Sigmoid colon (tissue), 4 donors: ENCODE measurements at regions not wholly inside any gene's neighbourhood (a gene's known extent, or its start where the extent isn't known, plus 50 kb on each side); places are given as distances from the start of the nearest gene placed in this dataset.

Experiments used
- CTCF ChIP-seq, 4 experiments: fragments of 450-650 bp in 3 of 4; fragments of 200-600 bp in 1 of 4; IDR thresholded peaks; one replicate each; pipeline ENCODE4 v1.5.1; 2016 to 2019; ENCODE audit warnings: antibody characterized with exemption in 4 of 4, mild to moderate bottlenecking in 3 of 4, moderate library complexity in 2 of 4
- POLR2A ChIP-seq, 2 donors: fragments of 450-650 bp; IDR thresholded peaks; one replicate each; pipeline ENCODE4 v1.6.1; 2016; ENCODE audit warnings: antibody characterized with exemption in 2 of 2, mild to moderate bottlenecking in 2 of 2, moderate library complexity in 2 of 2
- POLR2AphosphoS5 ChIP-seq, 4 donors: sonication (generic); formaldehyde crosslinking; IDR thresholded peaks; one replicate each; pipeline ENCODE4 v1.6.1; 2017; ENCODE audit warnings: antibody characterized with exemption in 4 of 4

GRCh38 chr3:76134166-76134565 lies 348.8 kb upstream of the ZNF717 start:
- TF ChIP-seq CTCF (IDR thresholded peaks at IDR 0.05) (no peak), POLR2A (IDR thresholded peaks at IDR 0.05) (no peak), POLR2AphosphoS5 (IDR thresholded peaks at IDR 0.05) (no peak)
